Amygdala (tissue), 56 donors: ENCODE measurements at regions not wholly inside any gene's neighbourhood (a gene's known extent, or its start where the extent isn't known, plus 50 kb on each side); places are given as distances from the start of the nearest gene placed in this dataset.
"Not testable (repeated sequence)": the region's sequence is repeated elsewhere in the genome, so short reads cannot be mapped to it uniquely, and the experiment has no call there.

Experiments used
- DNase-seq, 56 donors: peaks; one replicate each; lab custom pipeline; 2025; lab: John Stamatoyannopoulos, UW

DNA sequence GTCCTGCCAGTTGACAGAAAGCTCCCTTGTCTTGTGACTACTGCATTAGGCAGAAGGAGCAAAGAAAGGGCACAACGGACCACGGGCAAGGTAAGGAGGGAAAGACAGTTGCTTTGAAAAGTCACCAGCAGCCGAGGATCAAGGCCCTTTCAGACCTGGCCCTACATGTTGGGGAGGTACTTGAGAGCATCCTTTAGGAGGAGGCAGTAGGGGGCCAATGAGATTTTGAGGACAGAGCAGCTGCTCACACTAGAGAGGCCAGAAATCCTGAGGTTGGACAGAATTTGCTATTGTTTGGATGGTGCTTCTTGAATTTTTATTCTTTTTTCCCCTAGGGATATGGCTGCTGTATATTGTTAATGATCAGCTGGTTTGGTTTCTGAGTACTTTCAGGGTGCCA, 135.5 kb upstream of the PZP start:
- no peak for DNase-seq

- DNase-seq = no peak
Measured at GRCh38 chr12:9342614-9343353, 134.6 kb upstream of the PZP start.

GRCh38 chr12:9341260-9341585, 133.0 kb upstream of the PZP start:
- DNase-seq = no peak

DNA sequence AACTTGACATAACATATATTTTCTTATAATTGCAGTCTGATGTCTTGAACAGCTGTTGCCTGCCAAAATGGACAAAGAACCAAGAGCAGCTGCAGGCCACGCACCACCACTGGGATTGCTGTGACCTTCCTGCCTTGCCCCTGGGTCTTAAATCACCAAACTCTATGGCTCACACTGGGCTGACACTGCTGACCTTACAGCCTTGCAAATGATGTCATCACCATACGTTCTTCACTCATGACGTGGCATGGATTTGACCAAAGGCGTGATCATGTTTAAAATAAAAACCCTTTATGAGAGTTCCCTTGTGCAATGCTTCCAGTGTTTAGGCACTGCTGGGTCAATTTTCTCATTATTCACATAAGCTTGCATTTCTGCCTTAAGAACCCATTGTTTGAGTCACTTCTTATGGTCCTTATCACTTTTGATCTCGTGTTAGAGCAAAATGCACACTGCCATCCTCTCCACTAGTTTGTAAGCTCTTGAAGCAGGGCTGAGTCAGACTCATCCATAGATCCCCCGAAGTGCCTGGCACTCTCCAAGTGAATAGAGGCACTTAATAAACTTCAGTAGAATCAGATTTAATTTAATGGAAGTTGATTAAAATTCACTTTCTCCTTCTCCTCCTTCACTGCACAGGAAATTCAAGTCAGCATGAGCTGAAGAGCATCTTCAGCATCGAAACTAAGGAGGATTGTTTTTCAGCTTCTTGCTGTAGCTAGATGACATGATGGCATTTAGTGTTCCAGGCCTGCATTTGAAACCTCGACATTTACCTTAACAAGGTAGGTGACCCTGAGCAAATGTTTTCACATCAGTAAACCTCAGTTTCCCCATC, 132.4 kb upstream of the PZP start:
- DNase-seq = no peak

- DNase-seq = no peak
Measured at GRCh38 chr12:9337656-9338055, 129.5 kb upstream of the PZP start.

DNA sequence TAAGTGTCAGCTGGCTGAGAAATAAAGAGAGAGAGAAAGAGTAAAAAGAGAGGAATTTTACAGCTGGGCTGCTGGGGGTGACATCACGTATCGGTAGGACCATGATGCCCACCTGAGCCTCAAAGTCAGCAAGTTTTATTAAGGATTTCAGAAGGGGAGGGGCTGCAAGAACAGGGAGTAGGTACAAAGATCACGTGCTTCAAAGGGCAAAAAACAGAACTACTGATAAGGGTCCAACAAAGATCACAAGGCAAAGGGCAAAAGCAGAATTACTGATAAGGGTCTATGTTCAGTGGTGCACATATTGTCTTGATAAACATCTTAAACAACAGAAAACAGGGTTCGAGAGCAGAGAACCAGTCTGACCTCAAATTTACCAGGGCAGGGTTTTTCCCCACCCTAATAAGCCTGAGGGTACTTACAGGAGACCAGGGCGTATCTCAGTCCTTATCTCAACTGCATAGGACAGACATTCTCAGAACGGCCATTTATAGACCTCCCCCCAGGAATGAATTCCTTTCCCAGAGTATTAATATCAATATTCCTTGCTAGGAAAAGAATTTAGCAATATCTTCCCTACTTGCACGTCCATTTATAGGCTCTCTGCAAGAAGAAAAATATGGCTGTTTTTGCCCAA, 128.3 kb upstream of the PZP start:
- not testable (repeated sequence) for DNase-seq

DNA sequence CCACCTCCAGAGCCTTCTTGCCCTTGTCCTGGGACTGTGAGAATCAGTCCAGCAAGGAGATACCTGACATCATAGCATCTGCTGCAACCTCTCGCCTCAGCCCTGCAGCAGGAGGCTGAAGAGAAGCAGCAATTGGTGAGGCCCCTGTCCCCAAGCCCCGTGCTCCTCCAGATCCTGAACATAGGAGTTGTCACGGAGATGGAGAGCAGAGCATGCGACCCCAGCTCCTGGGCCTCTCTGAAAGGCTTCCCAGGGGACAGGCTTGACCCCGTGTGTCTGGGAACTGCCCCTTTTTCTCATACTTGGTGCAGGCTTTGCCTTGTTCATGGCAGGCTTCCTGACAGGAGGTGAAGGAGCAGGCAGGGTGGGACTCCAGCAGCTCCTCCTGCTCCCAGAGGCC, 127.7 kb upstream of the PZP start:
- no peak for DNase-seq

- no peak for DNase-seq
Measured at GRCh38 chr12:9334964-9335363, 126.8 kb upstream of the PZP start.

DNA sequence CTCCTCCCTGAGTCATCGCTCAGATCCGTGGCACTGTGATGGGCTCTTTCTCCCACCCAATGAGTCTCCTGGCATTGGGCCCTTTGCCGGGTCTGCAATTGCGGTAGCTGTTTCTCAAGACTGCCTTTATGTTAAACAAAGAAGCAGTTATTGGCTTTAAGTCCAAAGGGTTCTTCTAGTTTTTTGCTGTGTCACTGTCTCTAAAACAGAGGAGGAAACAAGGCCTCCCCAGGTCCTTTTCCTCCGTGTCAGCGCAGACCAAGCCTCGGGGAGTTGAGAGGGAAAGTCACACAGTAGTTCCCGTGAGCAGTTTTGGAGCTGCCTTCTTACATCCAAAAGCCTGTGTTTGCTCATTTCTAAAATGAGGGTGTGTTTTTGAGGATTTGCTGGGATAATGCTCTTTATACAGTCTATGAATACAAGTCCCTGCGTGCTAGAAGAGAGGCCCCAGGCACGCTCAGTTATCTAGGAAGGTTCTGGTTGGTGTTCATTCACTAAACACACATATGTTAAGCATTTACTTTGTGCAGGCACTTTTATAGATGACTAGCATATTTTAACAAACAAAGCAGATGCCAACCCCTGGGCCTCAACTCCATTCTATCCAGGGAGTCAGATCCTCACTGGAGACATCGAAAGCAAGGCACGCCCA, 126.0 kb upstream of the PZP start:
- peak in 1 of 56 donors; percentile 12 for DNase-seq

DNA sequence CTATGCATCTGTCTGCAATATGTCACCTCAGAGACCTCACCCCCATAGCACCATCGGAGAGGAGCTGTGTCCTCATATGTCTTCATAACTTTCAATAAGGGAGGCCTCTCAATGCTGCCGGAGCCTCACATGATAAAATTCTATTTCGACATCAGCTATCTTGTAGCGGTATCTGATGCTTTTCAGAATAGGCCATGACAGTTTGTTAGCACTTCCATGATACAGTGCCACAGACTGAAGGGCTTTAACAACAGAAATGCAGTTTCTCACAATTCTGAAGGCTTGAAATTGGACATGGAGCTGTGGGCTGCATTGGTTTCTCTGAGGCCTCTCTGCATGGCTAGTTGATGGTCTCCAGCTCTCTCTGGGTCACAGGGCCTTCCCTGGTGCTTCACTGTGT, 125.0 kb upstream of the PZP start:
- DNase-seq = no peak

GRCh38 chr12:9332564-9332963, 124.4 kb upstream of the PZP start:
- DNase-seq = no peak

GRCh38 chr12:9331218-9331626, 123.0 kb upstream of the PZP start:
- DNase-seq = peak in 50 of 56 donors; percentile 5 to 84 (median 50)

GRCh38 chr12:9329019-9329418, 120.8 kb upstream of the PZP start:
- no peak for DNase-seq

DNA sequence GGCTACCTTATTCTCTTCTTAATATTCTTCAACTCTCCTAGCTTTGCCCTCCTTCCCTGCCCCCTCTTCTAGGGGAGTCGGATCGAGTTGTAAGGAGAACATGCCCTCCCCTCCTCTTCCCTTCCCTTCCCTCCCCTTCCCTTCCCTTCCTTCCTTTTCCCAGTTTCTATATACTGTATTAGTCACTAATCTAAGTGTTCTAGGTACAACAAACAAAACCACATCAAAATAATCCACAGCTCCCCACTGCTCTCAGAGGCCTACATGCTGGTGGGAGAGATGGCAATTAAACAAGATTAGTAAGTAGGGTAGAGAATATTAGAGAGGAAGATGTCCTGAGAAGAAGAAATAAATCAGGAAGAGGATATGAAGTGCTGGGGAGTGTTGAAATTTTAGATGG, 119.9 kb upstream of the PZP start:
- DNase-seq = no peak

DNA sequence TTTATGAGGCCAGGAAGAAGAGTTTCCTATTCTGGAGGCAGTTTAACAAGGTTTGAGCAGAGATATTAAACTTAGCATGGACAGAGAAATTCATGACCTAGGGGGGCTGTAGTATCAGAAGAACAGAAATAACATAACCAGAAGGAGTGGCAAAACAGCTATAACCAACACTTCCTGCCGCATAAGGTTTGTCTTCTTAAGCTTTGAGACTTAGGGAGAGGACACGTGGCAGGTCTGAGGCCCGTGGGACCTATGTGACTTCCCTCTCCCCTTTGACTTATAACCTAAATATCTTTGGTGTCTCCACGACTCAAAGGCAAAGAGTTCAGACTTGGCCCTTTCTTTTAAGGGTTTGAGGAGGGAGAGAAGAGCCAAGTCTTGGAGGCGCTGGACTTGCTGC, 119.1 kb upstream of the PZP start:
- DNase-seq = no peak

DNA sequence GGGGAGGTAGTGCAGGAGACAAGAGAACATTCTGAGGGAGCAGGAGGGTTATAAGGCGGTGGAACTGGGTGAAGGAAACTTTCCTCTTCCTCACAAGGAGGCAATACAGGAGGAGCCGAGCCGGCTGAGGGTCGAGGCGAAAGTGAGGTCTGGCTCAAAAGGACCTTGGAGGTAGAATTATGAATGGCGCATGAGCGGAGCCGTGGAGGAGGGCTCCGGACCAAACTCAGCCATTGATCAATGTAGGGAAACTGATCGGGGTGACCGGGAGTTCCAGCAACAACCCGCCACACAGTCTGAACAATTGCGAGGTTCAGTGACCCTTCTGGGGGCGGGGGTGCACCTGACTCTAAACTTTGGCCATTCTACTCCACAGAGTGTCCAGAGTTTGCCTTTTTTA, 118.7 kb upstream of the PZP start:
- not testable (repeated sequence) for DNase-seq

DNA sequence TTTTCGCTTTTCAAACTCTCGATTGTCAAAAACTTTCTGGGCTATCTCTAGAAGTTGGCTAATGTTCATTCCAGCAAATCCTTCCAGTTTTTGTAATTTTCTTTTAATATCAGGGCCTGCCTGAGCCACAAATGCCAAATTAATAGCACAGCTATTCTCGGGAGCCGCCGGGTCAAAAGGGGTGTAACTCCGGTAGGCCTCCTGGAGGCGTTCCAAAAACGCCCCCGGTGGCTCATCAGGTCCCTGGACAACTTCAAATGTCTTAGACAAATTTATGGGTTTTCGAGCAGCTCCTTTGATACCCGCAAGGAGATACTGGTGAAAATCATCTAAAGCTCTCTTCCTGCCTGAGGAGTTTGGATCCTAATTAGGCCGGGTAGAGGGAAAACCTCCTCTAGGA, 117.9 kb upstream of the PZP start:
- DNase-seq = no peak

- no peak for DNase-seq
Measured at GRCh38 chr12:9325471-9325870, 117.3 kb upstream of the PZP start.

- DNase-seq = no peak
Measured at GRCh38 chr12:9324782-9325181, 116.6 kb upstream of the PZP start.

DNA sequence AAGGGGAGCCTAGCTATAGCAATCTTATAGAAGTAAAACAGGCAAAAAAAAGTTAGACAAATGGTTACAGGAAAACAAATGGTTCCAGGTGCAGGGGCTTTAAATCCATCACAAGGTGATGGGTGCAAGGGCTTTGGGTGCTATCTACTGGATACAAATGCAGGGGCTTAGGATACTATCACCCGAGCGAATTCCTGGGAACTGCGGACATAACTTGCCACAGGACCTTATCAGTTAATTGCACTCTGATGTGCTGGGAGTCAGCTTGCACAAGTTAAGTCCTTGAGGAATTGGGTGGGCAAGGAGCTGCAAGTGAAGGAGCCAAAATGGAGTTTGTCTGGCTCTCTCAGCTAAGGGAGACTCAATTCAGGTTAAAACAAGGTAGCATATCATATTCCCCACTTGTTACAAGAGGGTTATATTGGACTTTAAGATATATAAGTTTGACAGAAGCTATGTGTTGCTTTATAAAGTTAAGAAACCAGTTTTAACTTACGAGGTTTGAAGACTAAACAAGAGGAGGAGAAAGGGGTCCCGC, 115.0 kb upstream of the PZP start:
- no peak for DNase-seq

GRCh38 chr12:9319842-9320173, 111.6 kb upstream of the PZP start:
- no peak for DNase-seq
